ENCODE measurements at regions not wholly inside any gene's neighbourhood (a gene's known extent, or its start where the extent isn't known, plus 50 kb on each side); places are given as distances from the start of the nearest gene placed in this dataset.

DNA sequence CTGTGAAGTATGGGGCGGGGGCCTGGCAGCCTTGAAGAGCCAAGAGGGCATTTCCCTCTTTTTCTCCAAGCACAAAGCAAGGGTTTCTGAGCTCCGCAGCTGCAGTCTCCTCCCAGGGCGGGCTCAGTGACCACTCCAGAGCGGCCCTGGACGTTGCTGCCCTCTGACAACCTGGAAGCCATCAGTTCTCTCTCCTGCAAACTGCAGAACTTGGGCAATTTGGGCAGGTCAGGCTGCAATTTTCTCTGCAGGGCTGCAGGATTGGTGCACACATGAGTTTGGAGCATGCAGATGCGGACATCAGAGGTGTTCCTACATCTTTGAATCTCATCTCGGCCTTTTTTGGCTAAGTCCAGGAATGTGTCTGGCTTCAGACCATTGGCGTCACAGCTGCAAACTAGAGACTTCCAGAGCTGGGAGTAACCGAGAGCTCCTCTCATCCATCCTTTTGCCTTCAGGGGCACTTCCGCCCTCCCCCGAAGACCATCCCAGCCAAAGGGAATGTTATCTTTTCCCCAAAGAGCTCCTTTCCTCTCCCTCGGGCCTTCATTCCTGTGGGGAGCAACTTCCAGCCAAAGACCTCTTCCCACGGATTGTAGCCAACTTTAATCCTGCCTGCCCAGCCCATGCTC lies 139.6 kb upstream of the WNT4 start:
- no peak for DNase-seq (ENCODE audit: low spot score)
- no peaks in the 10 kb centered on the region for H3K4me1 Mint-ChIP-seq (ENCODE audit: unreplicated experiment)
- no peak overlapping the region for H3K27ac Mint-ChIP-seq (ENCODE audit: unreplicated experiment)
- no peaks in the 10 kb centered on the region for H3K9me3 Mint-ChIP-seq (ENCODE audit: unreplicated experiment)
- TF ChIP-seq, protein P1, sequence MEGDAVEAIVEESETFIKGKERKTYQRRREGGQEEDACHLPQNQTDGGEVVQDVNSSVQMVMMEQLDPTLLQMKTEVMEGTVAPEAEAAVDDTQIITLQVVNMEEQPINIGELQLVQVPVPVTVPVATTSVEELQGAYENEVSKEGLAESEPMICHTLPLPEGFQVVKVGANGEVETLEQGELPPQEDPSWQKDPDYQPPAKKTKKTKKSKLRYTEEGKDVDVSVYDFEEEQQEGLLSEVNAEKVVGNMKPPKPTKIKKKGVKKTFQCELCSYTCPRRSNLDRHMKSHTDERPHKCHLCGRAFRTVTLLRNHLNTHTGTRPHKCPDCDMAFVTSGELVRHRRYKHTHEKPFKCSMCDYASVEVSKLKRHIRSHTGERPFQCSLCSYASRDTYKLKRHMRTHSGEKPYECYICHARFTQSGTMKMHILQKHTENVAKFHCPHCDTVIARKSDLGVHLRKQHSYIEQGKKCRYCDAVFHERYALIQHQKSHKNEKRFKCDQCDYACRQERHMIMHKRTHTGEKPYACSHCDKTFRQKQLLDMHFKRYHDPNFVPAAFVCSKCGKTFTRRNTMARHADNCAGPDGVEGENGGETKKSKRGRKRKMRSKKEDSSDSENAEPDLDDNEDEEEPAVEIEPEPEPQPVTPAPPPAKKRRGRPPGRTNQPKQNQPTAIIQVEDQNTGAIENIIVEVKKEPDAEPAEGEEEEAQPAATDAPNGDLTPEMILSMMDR (IDR thresholded peaks at IDR 0.05; ENCODE audit: unreplicated experiment): no peak
- peaks cover 9% of the 10 kb centered on the region for H3K27me3 Mint-ChIP-seq (ENCODE audit: unreplicated experiment)
- no peak overlapping the region for H3K4me3 Mint-ChIP-seq (ENCODE audit: unreplicated experiment)
- H3K36me3 Mint-ChIP-seq (ENCODE audit: low read depth, unreplicated experiment): no peaks in the 10 kb centered on the region

DNA sequence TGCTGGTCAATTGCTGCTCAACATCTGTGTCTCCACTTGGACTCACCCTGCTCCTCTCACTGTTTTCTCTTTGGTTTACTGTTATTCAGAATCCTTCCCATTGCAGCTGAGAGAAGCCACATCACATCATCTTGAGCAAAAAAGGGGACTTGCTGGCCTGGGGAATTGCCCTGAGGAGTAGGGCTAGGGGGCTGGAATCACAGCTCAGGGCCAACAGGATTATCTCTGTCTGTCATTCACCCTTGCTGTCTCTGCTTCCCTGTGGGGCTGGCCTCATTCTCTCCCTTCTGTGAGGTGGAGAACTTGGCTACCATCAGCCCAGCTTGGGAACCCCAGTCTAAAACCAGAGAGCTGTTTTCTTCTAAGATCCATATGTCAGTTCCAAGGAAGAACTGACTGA lies 140.7 kb upstream of the WNT4 start:
- DNase-seq (ENCODE audit: low spot score): no peak
- Mint-ChIP-seq H3K4me1 (ENCODE audit: unreplicated experiment) (no peaks in the 10 kb centered on the region), H3K9me3 (ENCODE audit: unreplicated experiment) (no peaks in the 10 kb centered on the region), H3K27me3 (ENCODE audit: unreplicated experiment) (peaks cover 7% of the 10 kb centered on the region), H3K4me3 (ENCODE audit: unreplicated experiment) (no peak overlapping the region), H3K36me3 (ENCODE audit: low read depth, unreplicated experiment) (no peaks in the 10 kb centered on the region), H3K27ac (ENCODE audit: unreplicated experiment) (no peak overlapping the region)
- TF ChIP-seq, protein P1 (IDR thresholded peaks at IDR 0.05; ENCODE audit: unreplicated experiment): no peak

DNA sequence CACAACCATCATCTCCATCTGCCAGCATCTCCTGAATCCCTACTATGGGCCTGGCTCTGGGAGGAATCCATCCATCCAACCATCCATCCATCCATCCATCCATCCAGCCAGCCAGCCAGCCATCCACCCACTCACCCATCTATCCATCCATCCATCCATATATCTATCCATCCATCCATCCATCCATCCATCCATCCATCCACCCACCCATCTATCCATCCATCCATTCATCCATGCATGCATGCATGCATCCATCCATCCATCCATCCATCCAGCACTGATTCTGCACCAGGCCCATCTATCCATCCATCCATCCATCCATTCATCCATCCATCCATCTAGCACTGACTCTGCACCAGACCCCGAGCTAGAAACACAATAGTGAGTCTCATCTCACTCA lies 141.3 kb upstream of the WNT4 start:
- H3K27ac Mint-ChIP-seq (ENCODE audit: unreplicated experiment): no peak overlapping the region
- H3K4me3 Mint-ChIP-seq (ENCODE audit: unreplicated experiment): no peak overlapping the region
- H3K4me1 Mint-ChIP-seq (ENCODE audit: unreplicated experiment): no peaks in the 10 kb centered on the region
- no peak for DNase-seq (ENCODE audit: low spot score)
- H3K27me3 Mint-ChIP-seq (ENCODE audit: unreplicated experiment): peaks cover 7% of the 10 kb centered on the region
- TF ChIP-seq, protein P1 (IDR thresholded peaks at IDR 0.05; ENCODE audit: unreplicated experiment): no peak
- H3K36me3 Mint-ChIP-seq (ENCODE audit: low read depth, unreplicated experiment): no peaks in the 10 kb centered on the region
- no peaks in the 10 kb centered on the region for H3K9me3 Mint-ChIP-seq (ENCODE audit: unreplicated experiment)

DNA sequence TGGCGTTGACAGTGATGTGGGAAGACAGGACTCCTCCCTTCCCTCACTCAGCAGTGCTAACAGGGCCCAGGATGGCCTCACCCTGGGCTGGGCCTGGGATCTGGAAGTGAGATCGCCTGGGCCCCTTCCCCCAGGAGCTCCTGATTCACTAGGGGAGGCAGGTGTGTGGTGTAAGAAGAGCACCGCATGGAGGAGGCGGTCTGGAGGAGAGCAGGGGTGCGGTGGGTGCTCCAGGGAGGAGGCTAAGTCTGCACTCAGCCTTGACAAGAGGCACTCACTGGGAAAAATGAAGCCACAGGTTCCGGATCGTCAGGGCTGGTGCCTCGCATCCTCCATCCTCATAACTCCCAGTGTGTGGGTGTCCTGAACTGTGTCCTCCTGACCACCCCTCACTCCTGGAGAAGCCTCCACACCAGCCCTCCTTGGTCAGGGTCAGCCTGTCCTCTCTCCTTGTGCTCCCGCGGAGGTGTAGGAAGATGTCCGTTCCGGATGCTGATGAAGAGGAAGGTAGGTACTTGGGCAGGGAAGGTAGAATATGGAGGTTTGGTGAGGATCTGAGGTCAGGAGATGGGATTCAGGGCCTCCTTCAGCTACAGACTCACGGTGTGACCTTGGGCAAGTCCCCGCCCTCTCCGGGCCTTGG lies 142.1 kb upstream of the WNT4 start:
- Mint-ChIP-seq H3K27ac (ENCODE audit: unreplicated experiment) (no peak overlapping the region), H3K27me3 (ENCODE audit: unreplicated experiment) (peaks cover 7% of the 10 kb centered on the region), H3K9me3 (ENCODE audit: unreplicated experiment) (no peaks in the 10 kb centered on the region), H3K4me3 (ENCODE audit: unreplicated experiment) (no peak overlapping the region), H3K36me3 (ENCODE audit: low read depth, unreplicated experiment) (no peaks in the 10 kb centered on the region), H3K4me1 (ENCODE audit: unreplicated experiment) (peaks cover 3% of the 10 kb centered on the region)
- TF ChIP-seq, protein P1 (IDR thresholded peaks at IDR 0.05; ENCODE audit: unreplicated experiment): no peak
- no peak for DNase-seq (ENCODE audit: low spot score)

Measured in endothelial cell (in vitro differentiated cells).